Effector memory CD4-positive, alpha-beta T cell (primary cell): ENCODE measurements at regions not wholly inside any gene's neighbourhood (a gene's known extent, or its start where the extent isn't known, plus 50 kb on each side); places are given as distances from the start of the nearest gene placed in this dataset.
"Not testable (repeated sequence)": the region's sequence is repeated elsewhere in the genome, so short reads cannot be mapped to it uniquely, and the experiment has no call there.

Source experiments
- DNase-seq, 3 donors: peaks; one replicate each; pipeline ENCODE4 v3.0.0-alpha.2; 2020
- H3K27ac ChIP-seq: 2 replicates; pipeline ENCODE4 v1.7.0; 2013; ENCODE audit warnings: mild to moderate bottlenecking, low read length, moderate library complexity; ENCODE audit not compliant: insufficient read depth, poor library complexity, severe bottlenecking
- H3K27me3 ChIP-seq: replicated peaks from 2 replicates; pipeline ENCODE4 v1.7.0; 2013; ENCODE audit warnings: mild to moderate bottlenecking, low read length; ENCODE audit not compliant: insufficient read depth, control insufficient read depth, poor library complexity, severe bottlenecking
- H3K36me3 ChIP-seq: 2 replicates; pipeline ENCODE4 v1.7.0; 2013; ENCODE audit warnings: mild to moderate bottlenecking, low read length, moderate library complexity; ENCODE audit not compliant: control insufficient read depth, insufficient read depth
- H3K4me1 ChIP-seq: 2 replicates; pipeline ENCODE4 v1.7.0; 2013; ENCODE audit warnings: low read length, mild to moderate bottlenecking; ENCODE audit not compliant: control insufficient read depth, insufficient read depth, poor library complexity, severe bottlenecking
- H3K4me3 ChIP-seq: 2 replicates; pipeline ENCODE4 v1.7.0; 2013; ENCODE audit warnings: low read length, low read depth, mild to moderate bottlenecking; ENCODE audit not compliant: insufficient read depth, poor library complexity, severe bottlenecking
- H3K9me3 ChIP-seq: 2 replicates; pipeline ENCODE4 v1.7.0; 2013; ENCODE audit warnings: mild to moderate bottlenecking, low read length, moderate library complexity; ENCODE audit not compliant: control insufficient read depth

DNA sequence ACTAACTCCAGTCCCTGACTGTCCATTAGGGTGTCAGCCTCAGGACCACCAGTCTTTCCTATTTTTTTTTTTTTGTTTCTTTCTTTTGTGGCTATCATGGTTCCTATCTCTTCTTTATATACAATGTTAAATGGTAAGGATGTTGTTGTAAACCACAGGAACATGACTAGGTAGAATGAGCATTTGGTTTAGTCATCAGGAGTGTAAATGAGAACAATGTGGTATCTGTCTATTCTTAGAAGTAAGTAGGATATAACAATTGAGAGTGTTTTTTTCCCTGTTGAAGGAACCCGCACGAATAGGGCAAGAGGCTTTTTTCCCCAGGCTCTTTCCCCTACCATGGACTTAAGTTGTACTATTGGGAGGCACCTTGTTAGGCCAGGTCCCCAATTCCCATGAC, 880.3 kb upstream of the GBE1 start:
- H3K4me1 ChIP-seq, result no peaks in the 10 kb centered on the region

GRCh38 chr3:82640254-82640653, 878.8 kb upstream of the GBE1 start:
- no peak overlapping the region for H3K4me3 ChIP-seq
- DNase-seq, result no peak

More for the DNA sequence above, 880.3 kb upstream of the GBE1 start:
- Histone ChIP-seq H3K9me3 (no peaks in the 10 kb centered on the region), H3K4me3 (no peak overlapping the region), H3K27me3 (no peaks in the 10 kb centered on the region), H3K36me3 (no peaks in the 10 kb centered on the region), H3K27ac (no peak overlapping the region)
- DNase-seq, result no peak

DNA sequence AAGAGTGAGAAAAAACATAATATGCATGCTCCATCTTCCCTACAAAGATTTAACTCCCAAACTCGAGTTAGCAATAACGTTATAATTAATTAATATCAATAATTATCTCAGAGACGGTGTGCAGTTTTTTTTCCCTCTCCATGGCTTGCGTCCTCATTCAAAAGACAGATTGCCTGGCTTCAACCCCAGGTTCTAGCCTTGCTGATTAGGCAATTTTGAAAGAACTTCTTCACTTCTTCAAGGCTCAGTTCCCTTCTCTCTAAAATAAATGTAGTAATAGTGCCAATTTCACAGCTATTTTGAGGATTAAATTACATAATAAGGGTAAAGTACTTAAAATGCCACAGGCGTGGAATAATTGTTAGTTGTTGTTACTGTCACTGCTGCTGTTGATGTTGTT, 876.1 kb upstream of the GBE1 start:
- Histone ChIP-seq H3K9me3 (no peaks in the 10 kb centered on the region), H3K36me3 (no peaks in the 10 kb centered on the region), H3K27me3 (no peaks in the 10 kb centered on the region), H3K4me1 (no peaks in the 10 kb centered on the region), H3K4me3 (no peak overlapping the region), H3K27ac (no peak overlapping the region)
- DNase-seq, result no peak

More at GRCh38 chr3:82640254-82640653, 878.8 kb upstream of the GBE1 start:
- no peaks in the 10 kb centered on the region for H3K36me3 ChIP-seq
- H3K27ac ChIP-seq, result no peak overlapping the region
- H3K4me1 ChIP-seq, result no peaks in the 10 kb centered on the region
- no peaks in the 10 kb centered on the region for H3K27me3 ChIP-seq
- no peaks in the 10 kb centered on the region for H3K9me3 ChIP-seq

DNA sequence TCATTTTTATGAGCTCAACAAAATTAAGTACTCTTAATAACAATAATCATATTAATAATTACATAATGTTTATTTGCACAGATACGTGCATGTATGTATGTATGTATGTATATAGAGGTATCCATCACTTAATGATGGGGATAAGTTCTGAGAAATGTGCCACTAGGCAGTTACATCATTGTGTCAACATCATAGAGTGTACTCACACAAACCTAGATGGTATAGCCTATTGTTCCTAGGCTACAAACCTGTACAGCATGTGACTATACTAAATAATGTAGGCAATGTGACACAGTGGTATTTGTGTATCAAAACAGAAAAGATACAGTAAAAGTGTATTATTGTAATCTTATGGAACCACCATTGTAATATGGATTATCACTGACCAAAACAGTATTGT, 874.7 kb upstream of the GBE1 start:
- DNase-seq, result no peak
- Histone ChIP-seq H3K27me3 (no peaks in the 10 kb centered on the region), H3K4me3 (no peak overlapping the region), H3K4me1 (no peaks in the 10 kb centered on the region), H3K9me3 (no peaks in the 10 kb centered on the region), H3K36me3 (no peaks in the 10 kb centered on the region), H3K27ac (no peak overlapping the region)

DNA sequence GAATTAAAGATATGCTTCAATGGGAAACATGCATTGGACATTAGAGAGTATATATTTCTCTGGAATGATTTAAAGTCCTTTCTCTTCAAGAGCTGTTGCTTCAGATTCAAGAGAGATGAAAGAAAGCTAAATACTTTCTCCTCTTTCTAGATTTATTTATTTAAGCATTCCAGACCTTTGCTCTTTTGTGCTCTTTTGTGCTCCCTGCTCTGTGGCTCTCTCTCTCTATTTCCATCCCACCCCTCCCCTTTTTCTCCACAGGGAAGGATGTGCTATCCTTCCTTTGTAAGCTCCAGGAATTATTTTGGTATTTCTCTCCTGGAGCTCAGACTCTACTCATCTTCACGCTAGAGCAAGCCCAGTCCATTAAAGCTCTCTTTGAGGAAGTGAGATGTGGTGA, 871.9 kb upstream of the GBE1 start:
- Histone ChIP-seq H3K4me1 (no peaks in the 10 kb centered on the region), H3K36me3 (no peaks in the 10 kb centered on the region), H3K4me3 (no peak overlapping the region), H3K27ac (no peak overlapping the region), H3K27me3 (no peaks in the 10 kb centered on the region), H3K9me3 (no peaks in the 10 kb centered on the region)
- no peak for DNase-seq

- no peak for DNase-seq
- H3K36me3 ChIP-seq, result no peaks in the 10 kb centered on the region
- no peaks in the 10 kb centered on the region for H3K9me3 ChIP-seq
- no peaks in the 10 kb centered on the region for H3K27me3 ChIP-seq
- no peak overlapping the region for H3K4me3 ChIP-seq
- no peak overlapping the region for H3K27ac ChIP-seq
- no peaks in the 10 kb centered on the region for H3K4me1 ChIP-seq
Measured at GRCh38 chr3:82629937-82630336, 868.5 kb upstream of the GBE1 start.

GRCh38 chr3:82628385-82629014, 867.1 kb upstream of the GBE1 start:
- no peak for DNase-seq
- H3K27ac ChIP-seq, result no peak overlapping the region

GRCh38 chr3:82627733-82628132, 866.3 kb upstream of the GBE1 start:
- H3K27ac ChIP-seq, result no peak overlapping the region
- no peaks in the 10 kb centered on the region for H3K36me3 ChIP-seq
- H3K4me3 ChIP-seq, result no peak overlapping the region
- no peaks in the 10 kb centered on the region for H3K27me3 ChIP-seq
- H3K9me3 ChIP-seq, result no peaks in the 10 kb centered on the region
- DNase-seq, result no peak
- no peaks in the 10 kb centered on the region for H3K4me1 ChIP-seq

More at GRCh38 chr3:82628385-82629014, 867.1 kb upstream of the GBE1 start:
- no peaks in the 10 kb centered on the region for H3K4me1 ChIP-seq
- H3K27me3 ChIP-seq, result no peaks in the 10 kb centered on the region
- H3K9me3 ChIP-seq, result no peaks in the 10 kb centered on the region
- no peak overlapping the region for H3K4me3 ChIP-seq
- no peaks in the 10 kb centered on the region for H3K36me3 ChIP-seq

DNA sequence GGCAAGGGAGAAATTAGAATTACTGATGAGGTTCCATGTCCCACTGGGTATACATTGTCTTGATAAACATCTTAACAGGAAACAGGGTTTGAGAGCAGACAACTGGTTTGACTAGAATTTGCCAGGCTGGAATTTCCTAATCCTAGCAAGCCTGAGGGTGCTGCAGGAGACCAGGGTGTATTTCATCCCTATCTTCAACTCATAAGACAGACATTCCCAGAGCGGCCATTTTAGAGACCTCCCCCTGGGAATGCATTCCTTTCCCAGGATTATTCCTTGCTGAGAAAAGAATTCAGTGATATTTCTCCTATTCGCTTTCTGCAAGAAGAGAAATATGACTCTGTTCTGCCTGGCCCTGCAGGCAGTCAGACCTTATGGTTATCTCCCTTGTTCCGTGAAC, 859.3 kb upstream of the GBE1 start:
- DNase-seq, H3K36me3 ChIP-seq, H3K27me3 ChIP-seq, H3K27ac ChIP-seq, H3K9me3 ChIP-seq, H3K4me1 ChIP-seq, H3K4me3 ChIP-seq: not testable (repeated sequence)

DNA sequence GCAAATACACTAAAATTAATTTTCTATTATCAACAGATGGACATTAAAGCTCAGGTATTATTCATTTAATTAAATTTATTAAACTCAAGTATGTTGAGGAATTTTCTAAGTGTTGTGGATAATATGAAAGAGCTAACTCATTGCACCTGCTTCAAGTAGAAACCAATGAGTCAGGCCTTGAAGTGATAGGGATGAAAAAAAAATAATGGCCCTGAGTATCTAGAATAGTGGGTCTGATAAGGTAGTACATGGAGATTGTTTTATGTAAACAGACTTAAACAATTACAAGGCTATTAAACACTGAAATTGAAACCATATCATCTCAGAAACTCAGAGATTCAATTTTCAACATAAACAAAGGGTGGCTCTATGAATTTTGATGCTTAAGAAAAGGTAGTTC, 857.1 kb upstream of the GBE1 start:
- no peak for DNase-seq
- Histone ChIP-seq H3K27ac (no peak overlapping the region), H3K4me3 (no peak overlapping the region), H3K4me1 (no peaks in the 10 kb centered on the region), H3K36me3 (no peaks in the 10 kb centered on the region), H3K27me3 (no peaks in the 10 kb centered on the region), H3K9me3 (no peaks in the 10 kb centered on the region)
